GM19467 (cell line): ENCODE measurements at regions not wholly inside any gene's neighbourhood (a gene's known extent, or its start where the extent isn't known, plus 50 kb on each side); places are given as distances from the start of the nearest gene placed in this dataset.
"Not testable (repeated sequence)": the region's sequence is repeated elsewhere in the genome, so short reads cannot be mapped to it uniquely, and the experiment has no call there.

ENCODE experiments used
- ATAC-seq: cut with Tn5 transposase; IDR thresholded peaks from one replicate; pipeline ENCODE4 v1.9.1; 2021; ENCODE audit warnings: mild to moderate bottlenecking, moderate library complexity; ENCODE audit not compliant: unreplicated experiment

- no peak for ATAC-seq
Observed at GRCh38 chrX:128805236-128805635, 718.1 kb downstream of the SMARCA1 start.

- ATAC-seq = no peak
Observed at GRCh38 chrX:128804828-128805227, 718.5 kb downstream of the SMARCA1 start.

DNA sequence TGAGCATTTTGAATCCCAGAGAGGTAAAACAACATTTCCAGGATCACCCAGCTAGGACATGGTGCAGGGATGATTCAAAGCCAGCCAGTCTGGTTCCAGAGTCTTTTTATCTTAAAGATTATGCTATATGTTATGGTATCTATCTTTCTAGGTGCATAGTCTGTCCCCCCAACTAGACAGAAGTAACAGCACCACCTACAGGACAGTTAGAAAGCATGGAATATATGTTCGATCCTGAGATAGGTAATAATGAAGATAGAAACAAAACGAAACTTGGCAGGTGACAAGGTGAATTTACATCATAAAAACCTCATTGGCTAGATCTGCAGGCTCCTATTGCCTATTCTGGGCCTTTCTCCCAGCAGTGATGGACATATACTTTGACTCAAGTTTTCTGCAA, 723.2 kb downstream of the SMARCA1 start:
- no peak for ATAC-seq

DNA sequence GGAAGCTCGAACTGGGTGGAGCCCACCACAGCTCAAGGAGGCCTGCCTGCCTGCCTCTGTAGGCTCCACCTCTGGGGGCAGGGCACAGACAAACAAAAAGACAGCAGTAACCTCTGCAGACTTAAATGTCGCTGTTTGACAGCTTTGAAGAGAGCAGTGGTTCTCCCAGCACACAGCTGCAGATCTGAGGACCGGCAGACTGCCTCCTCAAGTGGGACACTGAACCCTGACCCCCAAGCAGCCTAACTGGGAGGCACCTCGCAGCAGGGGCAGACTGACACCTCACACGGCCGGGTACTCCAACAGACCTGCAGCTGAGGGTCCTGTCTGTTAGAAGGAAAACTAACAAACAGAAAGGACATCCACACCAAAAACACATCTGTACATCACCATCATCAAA, 730.9 kb upstream of the ACTRT1 start:
- not testable (repeated sequence) for ATAC-seq

- ATAC-seq = no peak
Observed at GRCh38 chrX:128781506-128781905, 729.3 kb upstream of the ACTRT1 start.

DNA sequence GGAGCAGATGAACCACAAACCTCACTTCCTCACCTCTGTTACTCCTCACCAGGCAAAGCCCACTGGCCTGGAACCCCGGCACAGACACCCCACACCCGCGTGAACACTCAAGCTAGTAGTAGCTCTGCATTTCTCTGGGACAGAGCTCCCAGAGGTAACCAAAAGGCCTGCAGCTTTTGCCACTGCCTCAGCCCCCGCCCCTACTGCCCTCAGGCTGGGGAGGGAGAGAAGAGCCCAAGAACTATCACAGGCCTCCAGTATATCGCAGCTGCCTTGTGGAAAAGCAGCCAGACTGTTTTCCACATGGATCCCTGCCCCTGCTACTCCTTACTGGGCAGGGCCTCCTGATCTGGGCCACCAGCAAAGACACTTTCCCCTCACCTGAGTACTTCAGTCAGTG, 728.7 kb upstream of the ACTRT1 start:
- no peak for ATAC-seq

DNA sequence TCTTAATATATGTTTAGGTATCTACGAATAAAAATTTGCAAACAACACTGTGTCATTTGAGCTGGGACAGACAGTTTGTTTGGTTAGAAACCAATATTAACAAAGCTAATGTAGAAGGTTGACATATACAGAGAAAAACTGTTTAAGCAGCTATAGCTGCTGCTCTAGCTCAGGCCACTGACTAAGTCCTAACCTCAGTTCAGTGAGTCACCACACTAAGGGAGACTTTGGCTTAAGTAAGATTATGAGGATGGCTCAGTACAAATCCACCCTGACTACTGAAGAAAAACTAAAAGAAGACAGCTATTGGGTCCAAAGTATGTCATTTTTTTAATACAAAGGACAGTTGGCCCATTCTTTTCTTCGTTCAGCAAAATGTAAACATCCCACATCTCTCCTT, 717.3 kb upstream of the ACTRT1 start:
- no peak for ATAC-seq

GRCh38 chrX:128759745-128760144, 707.5 kb upstream of the ACTRT1 start:
- ATAC-seq = no peak

- no peak for ATAC-seq
Observed at GRCh38 chrX:128759177-128759576, 707.0 kb upstream of the ACTRT1 start.

DNA sequence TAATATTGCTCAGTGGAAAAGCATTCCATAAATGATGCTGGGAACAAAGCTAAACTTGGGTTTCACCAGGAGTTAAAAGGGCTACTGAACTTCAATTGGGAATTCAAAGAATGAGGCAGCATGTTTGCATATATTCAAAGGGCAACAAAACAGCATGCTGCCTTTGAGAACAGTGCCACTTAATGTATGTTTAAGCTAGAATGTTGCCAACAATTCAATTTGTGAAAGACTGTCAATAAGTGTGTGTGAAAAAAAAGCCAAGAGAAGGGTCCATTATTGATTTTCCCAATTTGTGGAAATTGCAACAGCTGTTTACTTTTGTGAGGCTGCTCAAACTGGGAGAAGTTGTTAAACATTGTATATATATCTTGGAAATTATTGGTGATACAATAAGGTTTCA, 701.9 kb upstream of the ACTRT1 start:
- ATAC-seq = no peak

GRCh38 chrX:128739539-128739938, 687.3 kb upstream of the ACTRT1 start:
- ATAC-seq = no peak

DNA sequence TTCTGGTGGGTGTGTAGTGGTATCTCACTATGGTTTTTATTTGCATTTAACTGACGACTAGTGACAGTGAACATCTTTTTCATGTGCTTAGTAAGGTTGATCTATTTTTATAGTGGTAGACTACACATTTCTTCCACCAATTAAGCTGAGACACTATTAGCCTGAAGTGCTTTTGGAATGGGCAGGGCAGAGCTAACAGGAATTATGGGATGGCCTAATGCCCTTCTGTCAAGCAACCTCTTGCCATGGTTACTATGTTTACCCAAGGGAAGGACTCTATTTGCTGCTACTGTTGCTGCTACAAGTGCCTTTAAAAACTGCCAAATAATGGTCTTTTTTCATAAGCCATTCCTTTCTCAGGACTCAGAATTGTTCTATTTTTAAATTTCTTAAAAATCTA, 676.7 kb upstream of the ACTRT1 start:
- no peak for ATAC-seq

- no peak for ATAC-seq
Observed at GRCh38 chrX:128717635-128718578, 665.7 kb upstream of the ACTRT1 start.

- ATAC-seq = no peak
Observed at GRCh38 chrX:128714425-128714824, 662.2 kb upstream of the ACTRT1 start.

DNA sequence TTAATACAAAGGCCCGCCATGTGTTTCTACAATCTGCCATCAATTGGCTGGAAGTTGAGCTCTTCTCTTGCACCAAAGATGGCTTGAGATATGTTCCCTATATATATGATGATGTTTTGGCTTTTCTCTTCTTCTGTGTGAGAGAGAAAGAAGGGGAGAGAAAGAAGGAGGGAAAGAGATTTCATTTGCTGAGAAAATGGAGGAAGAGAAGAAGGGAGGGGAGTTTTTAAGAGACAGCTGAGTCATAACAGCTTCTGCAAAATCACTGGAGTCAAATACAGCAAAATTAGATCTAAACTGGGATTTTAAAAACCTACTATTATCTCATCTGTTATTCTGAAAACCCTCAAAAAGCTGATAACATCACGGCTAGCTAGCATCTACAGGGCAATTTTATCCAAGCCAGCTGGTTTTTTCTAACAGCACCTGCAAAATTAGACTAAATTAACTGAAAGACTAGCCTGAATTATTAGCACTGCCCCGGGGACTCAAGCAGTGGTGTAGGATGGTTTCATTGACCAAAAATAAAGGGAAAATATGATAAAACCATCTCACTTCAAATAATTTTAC, 647.6 kb upstream of the ACTRT1 start:
- no peak for ATAC-seq

GRCh38 chrX:128698573-128699181, 646.5 kb upstream of the ACTRT1 start:
- no peak for ATAC-seq

GRCh38 chrX:128691872-128692271, 639.7 kb upstream of the ACTRT1 start:
- no peak for ATAC-seq

GRCh38 chrX:128685387-128685786, 633.2 kb upstream of the ACTRT1 start:
- ATAC-seq = no peak

DNA sequence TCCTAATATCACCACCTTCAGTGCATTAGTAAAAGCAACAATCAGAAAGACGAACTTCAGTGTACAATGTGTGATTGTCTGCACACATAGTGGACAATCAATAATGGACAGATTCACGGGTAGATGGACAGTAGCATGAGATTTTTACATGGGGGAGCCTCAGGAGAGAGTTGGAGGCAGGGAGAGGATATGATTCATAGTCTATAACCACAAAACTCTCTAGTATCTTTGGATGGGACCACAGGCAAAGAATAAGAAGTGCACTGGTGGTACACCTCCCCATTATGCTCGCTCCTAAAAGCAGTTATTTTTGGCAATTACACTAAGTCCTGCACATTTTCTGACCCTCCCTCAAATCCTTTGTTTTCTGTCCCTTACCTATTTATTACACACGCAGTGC, 624.4 kb upstream of the ACTRT1 start:
- ATAC-seq = no peak

DNA sequence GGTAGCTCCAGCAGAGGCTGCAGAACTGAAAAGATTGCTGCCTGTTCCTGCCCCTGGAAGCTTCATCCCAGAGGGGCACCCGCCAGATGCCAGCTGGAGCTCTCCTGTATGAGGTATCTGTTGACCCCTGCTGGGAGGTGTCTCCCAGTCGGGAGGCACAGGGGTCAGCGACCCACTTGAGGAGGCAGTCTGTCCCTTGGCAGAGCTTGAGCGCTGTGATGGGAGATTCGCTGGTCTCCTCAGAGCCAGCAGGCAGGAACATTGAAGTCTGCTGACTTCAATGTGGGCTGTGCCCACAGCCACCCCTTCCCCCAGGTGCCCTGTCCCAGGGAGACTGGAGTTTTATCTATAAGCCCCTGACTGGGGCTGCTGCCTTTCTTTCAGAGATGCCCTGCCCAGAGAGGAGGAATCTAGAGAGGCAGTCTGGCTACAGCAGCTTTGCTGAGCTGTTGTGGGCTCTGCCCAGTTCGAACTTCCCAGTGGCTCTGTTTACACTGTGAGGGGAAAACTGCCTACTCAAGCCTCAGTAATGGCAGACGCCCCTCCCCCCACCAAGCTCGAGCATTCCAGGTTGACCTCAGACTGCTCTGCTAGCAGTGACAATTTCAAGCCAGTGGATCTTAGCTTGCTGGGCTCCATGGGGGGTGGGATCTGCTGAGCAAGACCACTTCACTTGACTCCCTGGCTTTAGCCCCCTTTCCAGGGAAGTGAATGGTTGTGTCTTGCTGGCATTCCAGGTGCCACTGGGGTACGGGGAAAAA, 622.3 kb upstream of the ACTRT1 start:
- not testable (repeated sequence) for ATAC-seq

DNA sequence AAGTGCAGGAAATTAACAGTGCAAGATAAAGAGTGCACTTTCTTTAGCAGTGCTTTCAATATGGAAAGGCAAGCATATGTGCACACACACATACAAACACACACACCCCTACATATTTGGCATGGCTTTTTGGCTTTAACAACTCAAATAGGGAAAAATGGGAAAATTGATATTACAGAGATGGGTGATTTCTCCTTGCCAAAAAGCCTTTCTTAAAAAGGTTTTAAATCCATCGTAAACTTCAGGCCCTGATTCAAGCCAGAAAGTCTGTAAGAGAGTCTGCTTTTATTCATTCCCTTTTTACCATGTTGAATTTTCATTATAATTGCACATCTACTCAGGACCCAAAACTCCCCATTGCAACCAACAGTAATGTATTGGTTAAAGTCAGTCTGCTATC, 612.0 kb upstream of the ACTRT1 start:
- ATAC-seq = no peak
